Cardiac fibroblast (primary cell): ENCODE measurements at regions not wholly inside any gene's neighbourhood (a gene's known extent, or its start where the extent isn't known, plus 50 kb on each side); places are given as distances from the start of the nearest gene placed in this dataset.

Experiments used
- DNase-seq, 2 donors: peaks; one replicate each; pipeline versions ENCODE4 v3.0.0 to v3.0.0-alpha.2; 2010; ENCODE audit warnings: low read depth in 2 of 2
- H3K4me3 ChIP-seq, 2 donors: replicated peaks in 1 of 2; 1 replicate in 1 of 2; 2 replicates in 1 of 2; pipeline ENCODE4 v1.5.1; 2011; ENCODE audit warnings: low read depth in 2 of 2, low read length in 2 of 2, mild to moderate bottlenecking in 2 of 2, moderate library complexity in 1 of 2
- CTCF ChIP-seq: IDR thresholded peaks from one replicate; pipeline ENCODE4 v1.5.1; 2011; ENCODE audit warnings: low read depth, mild to moderate bottlenecking, low read length, inconsistent platforms

DNA sequence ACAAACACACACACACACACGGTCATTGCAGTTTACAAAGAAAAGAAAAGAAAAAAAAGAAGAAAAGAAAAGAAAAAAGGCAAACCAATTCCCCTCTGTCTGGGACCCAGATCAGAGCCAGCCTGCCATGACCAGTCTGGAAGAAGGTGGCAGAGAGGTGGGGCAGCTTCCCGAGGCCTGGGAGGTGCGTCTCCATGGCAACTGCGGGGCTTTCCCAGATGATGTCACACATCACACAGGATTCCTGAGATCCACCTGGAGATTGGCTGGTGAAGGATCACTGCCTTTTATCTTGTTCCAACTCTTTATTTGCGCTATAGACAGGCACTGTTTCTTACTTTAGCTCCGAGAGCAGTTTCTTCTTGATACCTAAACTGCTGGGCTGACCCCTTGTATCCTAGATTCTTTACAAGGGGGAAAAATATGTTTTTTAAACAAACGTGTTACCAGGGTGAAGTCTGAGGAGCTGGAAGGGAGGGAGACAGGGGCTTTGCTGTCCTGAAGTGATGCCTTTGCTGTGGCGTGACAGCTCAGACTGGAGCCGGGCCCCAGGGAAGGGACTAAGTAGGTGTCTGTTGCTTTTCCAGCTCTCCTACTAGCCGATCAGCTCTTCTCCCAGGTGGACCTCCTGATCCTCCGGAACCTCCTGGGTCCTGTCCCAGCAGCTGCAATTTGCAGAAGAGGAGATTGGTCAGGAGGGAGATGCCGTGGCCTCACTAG, 298.5 kb downstream of the KLF6 start:
- peak in 1 of 2 donors; percentile 48 for DNase-seq
- TF ChIP-seq CTCF, result no peak
- H3K4me3 ChIP-seq, result no peak overlapping the region

DNA sequence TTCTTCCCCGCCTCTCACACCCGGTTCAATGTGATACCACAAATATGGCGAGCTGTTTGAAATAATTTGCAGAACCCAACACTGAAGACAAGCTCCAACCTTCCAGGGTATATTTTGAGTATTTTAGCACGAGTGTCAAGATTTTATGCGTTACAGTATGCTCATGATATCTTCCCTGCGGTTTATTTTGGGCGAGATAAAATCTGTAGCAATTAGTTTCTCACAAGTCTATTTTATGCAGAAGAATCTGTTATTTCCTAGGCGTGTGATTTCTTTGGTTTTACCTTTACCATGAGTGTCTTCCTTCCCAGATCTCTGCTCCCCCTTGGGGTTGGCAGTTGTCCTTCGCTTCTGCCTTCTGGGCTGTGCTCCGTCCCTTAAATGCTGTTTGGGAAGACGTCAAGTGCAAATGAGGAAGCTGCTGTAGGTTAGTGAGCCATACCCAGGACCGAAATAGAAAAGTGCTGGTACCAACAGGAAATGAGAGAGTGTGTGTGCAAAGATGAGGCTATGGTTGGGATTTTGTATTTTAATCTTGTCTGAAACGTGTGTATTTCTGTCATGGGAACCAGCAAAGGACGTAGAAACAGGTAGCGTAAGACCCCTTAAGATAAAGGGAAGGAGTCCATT, 299.8 kb downstream of the KLF6 start:
- no peak for DNase-seq
- no peak overlapping the region for H3K4me3 ChIP-seq
- no peak for TF ChIP-seq CTCF

DNA sequence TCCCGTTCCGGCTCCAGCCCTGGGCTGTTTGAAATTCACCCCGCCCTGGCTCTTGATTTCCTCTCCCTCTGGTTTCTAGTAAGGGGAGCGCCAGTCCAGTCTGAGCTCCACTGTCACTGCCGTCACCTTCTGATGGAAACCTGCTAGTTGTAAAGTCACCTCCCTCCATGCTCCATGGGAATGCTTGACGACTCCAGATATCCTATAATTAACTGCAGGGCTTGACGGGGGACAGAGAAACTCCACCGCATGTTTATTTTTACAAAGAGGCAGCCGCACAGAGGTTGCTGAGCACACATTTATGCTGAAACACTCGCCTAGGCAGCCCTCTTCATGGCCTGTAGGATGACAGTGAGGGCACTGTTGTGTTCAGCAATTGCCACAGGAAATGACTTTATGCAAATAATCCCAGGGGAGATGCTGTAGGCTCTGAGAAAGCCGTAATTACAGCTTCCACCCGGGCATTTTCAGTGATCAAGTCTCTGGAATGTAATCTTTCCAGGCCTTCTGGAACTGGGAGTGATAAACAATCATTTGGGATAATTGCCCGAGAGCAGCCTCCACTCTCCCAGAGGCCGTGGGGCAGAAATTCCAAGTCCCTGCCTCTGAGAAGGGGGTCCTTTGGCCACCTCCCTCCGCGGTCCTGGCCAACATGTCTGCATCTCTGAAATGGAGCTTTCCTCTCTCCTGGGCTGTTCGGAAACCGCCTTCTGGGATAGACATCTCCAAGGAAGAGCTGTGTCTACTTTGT, 300.5 kb downstream of the KLF6 start:
- no peak overlapping the region for H3K4me3 ChIP-seq
- DNase-seq, result peak; percentile 61 to 66
- TF ChIP-seq CTCF, result no peak

GRCh38 chr10:3482200-3482993, 302.6 kb downstream of the KLF6 start:
- peak; percentile 91 to 92 for DNase-seq
- peak overlapping the region in 1 of 2 donors; percentile 24 for H3K4me3 ChIP-seq
- no peak for TF ChIP-seq CTCF

- H3K4me3 ChIP-seq, result no peak overlapping the region
- TF ChIP-seq CTCF, result no peak
- DNase-seq, result no peak
Measured at GRCh38 chr10:3481496-3481895, 303.5 kb downstream of the KLF6 start.

DNA sequence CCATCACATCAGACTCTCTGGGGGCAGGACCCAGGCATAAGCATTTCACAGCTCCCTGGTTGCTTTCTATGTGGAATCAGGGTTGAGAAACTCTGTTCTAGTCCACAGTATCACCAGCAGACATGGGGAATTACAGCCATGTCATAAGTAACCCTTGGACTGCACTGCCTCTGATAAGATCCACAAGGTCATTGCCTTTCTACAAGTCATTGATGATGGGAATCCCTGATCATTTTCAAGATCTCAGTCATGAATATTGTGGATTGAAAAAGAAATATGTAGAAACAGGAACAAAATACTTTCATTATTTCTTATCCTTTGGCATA, 304.1 kb downstream of the KLF6 start:
- DNase-seq, result no peak
- TF ChIP-seq CTCF, result no peak
- no peak overlapping the region for H3K4me3 ChIP-seq
